ENCODE measurements at regions not wholly inside any gene's neighbourhood (a gene's known extent, or its start where the extent isn't known, plus 50 kb on each side); places are given as distances from the start of the nearest gene placed in this dataset.

- TF ChIP-seq CTCF (IDR thresholded peaks at IDR 0.05; ENCODE audit: borderline replicate concordance, extremely low read depth, low read length, poor library complexity, severe bottlenecking) (no peak), EZH2 (IDR thresholded peaks at IDR 0.05; ENCODE audit: borderline replicate concordance, low read depth, low read length, severe bottlenecking) (no peak)
Measured at GRCh38 chr18:65527879-65528633, 222.8 kb upstream of the CDH7 start.

Measured in DND-41 (cell line).